Esophagus squamous epithelium (tissue), 4 donors: ENCODE measurements at regions not wholly inside any gene's neighbourhood (a gene's known extent, or its start where the extent isn't known, plus 50 kb on each side); places are given as distances from the start of the nearest gene placed in this dataset.
"Not testable (repeated sequence)": the region's sequence is repeated elsewhere in the genome, so short reads cannot be mapped to it uniquely, and the experiment has no call there.

Experiments
- CTCF ChIP-seq, 6 experiments: fragments of 450-650 bp in 4 of 6; fragments of 200-600 bp in 2 of 6; sonication (generic) in 2 of 6; IDR thresholded peaks; one replicate each; pipeline ENCODE4 v1.5.1; 2016 to 2019; ENCODE audit warnings: antibody characterized with exemption in 6 of 6, mild to moderate bottlenecking in 4 of 6, moderate library complexity in 4 of 6
- POLR2A ChIP-seq, 4 donors: fragments of 450-650 bp; IDR thresholded peaks; one replicate each; pipeline ENCODE4 v1.6.1; 2017; ENCODE audit warnings: antibody characterized with exemption in 4 of 4, mild to moderate bottlenecking in 4 of 4, moderate library complexity in 3 of 4

- TF ChIP-seq POLR2A, CTCF (IDR thresholded peaks at IDR 0.05): not testable (repeated sequence)
Measured at GRCh38 chr11:3444420-3444744, 65.4 kb upstream of the ZNF195 start.
